C1 segment of cervical spinal cord (tissue), 14 donors: ENCODE measurements at regions not wholly inside any gene's neighbourhood (a gene's known extent, or its start where the extent isn't known, plus 50 kb on each side); places are given as distances from the start of the nearest gene placed in this dataset.

Experiments used
- DNase-seq, 14 donors: peaks; one replicate each; lab custom pipeline; 2025; lab: John Stamatoyannopoulos, UW

- no peak for DNase-seq
These were observed 173.8 kb downstream of the RPLP1 start for GRCh38 chr15:69626095-69627066.

- DNase-seq, result no peak
These were observed 175.0 kb downstream of the RPLP1 start for GRCh38 chr15:69627548-69628158.

GRCh38 chr15:69628256-69629093 is 175.9 kb downstream of the RPLP1 start:
- no peak for DNase-seq

GRCh38 chr15:69629631-69630161 is 177.1 kb downstream of the RPLP1 start:
- no peak for DNase-seq

GRCh38 chr15:69631005-69631404 is 178.4 kb downstream of the RPLP1 start:
- no peak for DNase-seq

GRCh38 chr15:69631978-69632377 is 179.4 kb downstream of the RPLP1 start:
- no peak for DNase-seq

GRCh38 chr15:69634860-69635259 is 182.2 kb downstream of the RPLP1 start:
- DNase-seq, result no peak

- no peak for DNase-seq
These were observed 183.7 kb downstream of the RPLP1 start for GRCh38 chr15:69636169-69636915.

GRCh38 chr15:69637818-69638217 is 185.2 kb downstream of the RPLP1 start:
- DNase-seq, result no peak

GRCh38 chr15:69643476-69643875 is 190.9 kb downstream of the RPLP1 start:
- DNase-seq, result no peak

- DNase-seq, result no peak
These were observed 191.4 kb downstream of the RPLP1 start for GRCh38 chr15:69643971-69644370.

- DNase-seq, result no peak
These were observed 192.3 kb downstream of the RPLP1 start for GRCh38 chr15:69644876-69645275.

- no peak for DNase-seq
These were observed 194.5 kb downstream of the RPLP1 start for GRCh38 chr15:69647142-69647513.

GRCh38 chr15:69648212-69648611 is 195.6 kb downstream of the RPLP1 start:
- no peak for DNase-seq

- DNase-seq, result no peak
These were observed 196.4 kb downstream of the RPLP1 start for GRCh38 chr15:69648775-69649735.

GRCh38 chr15:69652293-69652692 is 199.7 kb downstream of the RPLP1 start:
- no peak for DNase-seq

GRCh38 chr15:69652751-69653305 is 200.2 kb downstream of the RPLP1 start:
- DNase-seq, result no peak

- no peak for DNase-seq
These were observed 200.7 kb downstream of the RPLP1 start for GRCh38 chr15:69653306-69653705.

- DNase-seq, result no peak
These were observed 201.2 kb downstream of the RPLP1 start for GRCh38 chr15:69653846-69654245.
